ENCODE measurements at regions not wholly inside any gene's neighbourhood (a gene's known extent, or its start where the extent isn't known, plus 50 kb on each side); places are given as distances from the start of the nearest gene placed in this dataset.

DNA sequence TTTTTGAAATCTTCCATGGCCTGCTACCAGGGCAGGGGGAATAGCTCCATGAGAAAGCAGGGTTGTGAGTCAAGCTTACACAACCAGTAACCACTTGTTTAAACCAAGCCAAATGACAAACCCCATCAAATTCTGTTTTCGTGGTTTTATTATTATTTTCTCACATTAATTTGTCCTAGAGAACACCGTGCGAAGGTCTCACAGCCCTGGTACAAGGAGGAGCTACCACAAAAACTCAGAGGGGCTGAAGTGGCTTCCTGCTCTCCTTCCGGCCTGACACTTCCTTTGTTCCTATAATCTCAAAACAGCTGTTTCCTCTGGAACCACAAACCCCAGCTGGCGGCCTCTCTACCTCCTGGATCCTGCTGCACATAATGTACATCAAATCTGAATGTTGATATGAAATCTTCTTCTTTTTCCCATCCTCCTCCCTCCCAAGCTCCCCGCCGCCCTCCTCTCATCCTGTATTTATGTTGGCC, 375.9 kb downstream of the MCTP2 start:
- no peak for DNase-seq (ENCODE audit: low read depth)

DNA sequence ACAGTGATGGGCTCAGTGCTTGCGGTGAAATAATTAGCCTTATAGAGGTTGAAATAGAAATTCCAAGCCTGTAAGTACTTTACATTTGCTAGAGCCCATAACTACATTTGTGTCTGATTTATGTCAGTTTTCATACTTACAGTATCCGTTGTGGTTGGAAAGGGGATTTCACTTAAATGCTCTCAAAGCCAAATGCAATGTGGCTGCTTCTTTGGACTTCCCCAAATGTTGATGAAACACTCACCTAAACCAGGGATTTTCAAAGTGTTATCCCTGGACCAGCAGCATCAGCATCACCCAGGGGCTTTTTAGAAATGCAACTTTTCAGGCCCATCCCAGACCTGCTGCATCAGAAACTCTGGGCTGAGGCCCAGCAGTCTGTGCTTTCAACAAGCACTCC, 378.7 kb downstream of the MCTP2 start:
- DNase-seq (ENCODE audit: low read depth): no peak

GRCh38 chr15:94610485-94610884, 379.1 kb downstream of the MCTP2 start:
- DNase-seq (ENCODE audit: low read depth): no peak

DNA sequence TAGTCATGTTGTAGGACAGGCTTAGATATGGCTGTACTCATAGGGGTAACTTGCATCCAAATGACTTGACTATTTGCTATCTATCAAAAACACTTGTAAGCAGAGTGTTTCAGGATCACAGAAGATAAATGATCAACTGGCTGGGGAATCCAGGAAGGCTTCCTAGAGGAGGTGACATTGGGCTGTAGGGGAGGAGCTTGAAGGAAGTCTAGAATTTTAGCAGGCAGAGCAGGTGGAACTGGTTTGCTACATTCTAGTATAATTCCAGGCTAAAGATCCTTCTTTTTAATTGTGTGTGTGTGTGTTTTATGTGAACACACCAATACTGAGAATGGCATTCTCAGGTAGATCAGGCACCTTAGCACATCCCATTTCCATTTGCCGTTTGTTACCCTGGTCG, 380.3 kb downstream of the MCTP2 start:
- no peak for DNase-seq (ENCODE audit: low read depth)

DNA sequence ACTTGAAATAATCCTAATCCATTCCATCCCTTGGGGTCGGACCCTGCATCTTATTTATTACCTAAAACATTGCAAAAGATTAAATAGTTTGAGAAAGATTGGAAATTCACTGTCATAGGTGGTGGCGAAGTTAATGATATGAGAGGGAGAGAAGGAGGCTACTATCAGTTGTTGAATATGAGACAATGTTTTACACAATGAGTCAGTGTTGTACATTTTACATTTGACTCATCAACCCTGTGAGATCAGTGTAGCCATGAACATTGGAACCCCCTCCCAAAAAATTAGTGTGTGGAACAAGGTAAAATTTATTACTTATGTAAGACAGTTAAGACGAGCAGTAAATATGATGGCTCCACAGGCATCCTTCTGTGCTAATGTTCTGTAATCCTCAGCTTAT, 384.3 kb downstream of the MCTP2 start:
- no peak for DNase-seq (ENCODE audit: low read depth)

DNA sequence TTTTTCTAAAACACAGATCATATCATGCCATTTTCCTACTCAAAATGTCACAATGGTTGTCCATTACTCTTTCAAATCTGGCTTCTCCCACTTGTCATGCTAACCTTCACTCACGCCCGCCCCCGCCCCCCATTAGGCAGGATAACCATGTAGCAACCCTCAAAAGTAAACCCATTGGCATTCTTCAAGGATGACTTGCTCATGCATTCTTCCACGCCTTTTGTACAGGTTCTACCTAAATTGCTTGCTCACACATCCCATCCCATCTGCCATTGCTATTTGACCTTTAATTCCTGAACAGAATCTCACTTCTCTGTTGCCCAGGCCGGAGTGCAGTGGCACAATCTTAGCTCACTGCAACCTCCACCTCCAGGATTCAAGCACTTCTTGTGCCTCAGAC, 389.3 kb downstream of the MCTP2 start:
- no peak for DNase-seq (ENCODE audit: low read depth)

DNA sequence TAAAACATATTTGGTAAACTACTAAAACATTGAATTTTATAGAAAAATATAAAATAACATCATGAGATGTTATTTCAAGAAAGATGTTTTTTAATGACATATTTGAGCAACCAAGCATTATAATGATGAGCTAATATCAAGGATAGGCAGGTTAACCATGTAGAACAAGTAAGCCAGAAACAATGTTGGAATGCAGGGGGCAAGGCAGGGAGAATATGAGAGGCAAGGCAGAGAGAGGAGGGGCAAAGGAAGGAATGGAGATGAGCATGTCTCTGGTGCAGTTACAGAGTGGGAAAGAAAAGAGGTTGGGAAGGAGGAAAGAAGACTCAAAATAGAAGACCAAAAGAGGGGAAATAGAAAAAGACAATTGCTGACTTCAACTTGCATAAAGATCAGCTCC, 390.4 kb downstream of the MCTP2 start:
- DNase-seq (ENCODE audit: low read depth): no peak

DNA sequence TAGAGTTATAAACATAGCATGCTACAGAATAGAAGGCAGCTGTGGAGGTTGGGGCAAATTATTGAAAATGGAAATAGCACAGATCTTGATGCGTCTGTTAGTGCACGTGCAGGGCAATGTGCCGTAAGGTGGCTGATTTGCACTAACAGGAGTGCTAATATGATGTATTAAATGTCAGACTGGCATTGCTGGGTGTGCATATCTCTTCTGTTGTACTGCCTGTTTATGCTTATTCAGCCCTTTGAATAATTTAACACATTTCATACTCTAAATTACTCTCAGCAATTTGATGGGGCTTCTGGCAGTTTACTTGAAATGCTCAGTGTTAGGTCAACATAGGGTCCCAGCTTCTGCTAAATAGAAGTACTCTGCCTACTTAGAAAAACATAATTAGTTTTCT, 395.6 kb downstream of the MCTP2 start:
- no peak for DNase-seq (ENCODE audit: low read depth)

DNA sequence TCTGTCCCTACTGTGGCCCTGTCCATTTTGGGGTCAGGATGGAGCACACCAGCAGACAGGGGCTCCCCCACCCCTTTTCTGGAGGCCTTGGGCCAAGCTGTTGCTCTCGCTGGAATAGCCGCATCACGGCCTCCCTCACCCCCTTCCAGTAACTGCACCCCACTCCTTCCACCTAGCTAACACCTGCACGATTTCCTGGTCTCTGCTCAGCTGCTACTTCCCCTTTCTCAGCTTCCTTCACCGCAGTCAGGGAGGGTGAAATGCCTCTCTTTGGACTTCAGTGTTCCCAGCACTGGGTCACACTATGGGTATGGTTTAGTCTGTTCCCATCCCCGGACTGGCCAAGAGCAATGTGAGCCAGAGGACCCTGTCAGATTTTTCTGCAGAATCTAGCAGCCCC, 400.2 kb downstream of the MCTP2 start:
- no peak for DNase-seq (ENCODE audit: low read depth)

DNA sequence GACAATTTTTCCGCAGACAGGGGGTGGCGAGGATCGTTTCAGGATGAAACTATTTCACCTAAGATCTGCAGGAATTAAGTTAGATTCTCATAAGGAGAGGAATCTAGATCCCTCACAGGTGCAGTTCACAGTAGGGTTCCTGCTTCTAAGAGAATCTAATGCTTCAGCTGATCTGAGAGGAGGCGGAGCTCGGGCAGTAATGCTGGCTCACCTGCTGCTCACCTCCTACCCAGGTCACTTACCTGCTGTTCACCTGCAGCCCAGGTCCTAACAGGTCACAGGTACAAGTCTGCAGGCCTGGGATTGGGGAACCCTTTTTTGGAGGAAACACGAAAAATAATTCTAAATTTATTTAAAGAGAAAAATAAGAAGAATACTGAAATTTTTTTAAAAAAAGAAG, 406.8 kb downstream of the MCTP2 start:
- DNase-seq (ENCODE audit: low read depth): no peak

DNA sequence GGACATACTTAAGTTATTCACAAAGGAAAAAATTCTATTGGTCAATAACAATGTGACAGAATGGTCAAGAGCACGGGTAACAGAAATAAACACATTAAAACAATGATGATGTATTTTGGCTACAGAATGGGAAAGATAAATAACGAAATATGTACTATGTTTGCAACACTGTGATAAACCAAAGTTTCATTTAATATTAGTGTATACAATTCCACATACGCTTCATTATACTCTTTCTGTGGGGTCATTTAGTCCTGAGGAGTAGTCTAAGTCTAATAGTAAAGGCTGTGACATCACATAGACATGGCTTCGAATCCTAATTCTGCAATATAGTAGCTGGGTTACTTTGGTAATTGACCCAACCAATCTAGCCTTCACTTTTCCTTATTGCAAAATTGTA, 408.3 kb downstream of the MCTP2 start:
- DNase-seq (ENCODE audit: low read depth): no peak

GRCh38 chr15:94644433-94644832, 413.1 kb downstream of the MCTP2 start:
- DNase-seq (ENCODE audit: low read depth): no peak

DNA sequence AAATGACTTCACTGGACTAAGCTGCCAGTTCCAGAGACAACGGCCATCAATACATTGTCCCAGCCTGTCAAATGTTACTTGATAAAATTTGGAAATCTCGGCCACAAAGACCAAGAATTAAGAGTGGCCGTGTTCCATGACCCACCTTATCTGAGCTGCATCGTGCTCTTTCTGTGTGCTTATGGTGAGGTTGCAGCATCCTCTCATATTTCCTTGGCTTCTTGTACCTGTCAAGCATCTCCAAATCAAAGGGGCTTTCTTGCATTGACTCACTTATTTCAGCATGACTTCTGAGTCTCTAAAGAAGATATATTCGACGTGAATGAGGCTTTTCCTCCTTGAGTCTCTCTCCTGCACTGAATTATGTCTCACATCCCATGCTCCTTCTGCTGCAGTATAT, 421.7 kb downstream of the MCTP2 start:
- no peak for DNase-seq (ENCODE audit: low read depth)

DNA sequence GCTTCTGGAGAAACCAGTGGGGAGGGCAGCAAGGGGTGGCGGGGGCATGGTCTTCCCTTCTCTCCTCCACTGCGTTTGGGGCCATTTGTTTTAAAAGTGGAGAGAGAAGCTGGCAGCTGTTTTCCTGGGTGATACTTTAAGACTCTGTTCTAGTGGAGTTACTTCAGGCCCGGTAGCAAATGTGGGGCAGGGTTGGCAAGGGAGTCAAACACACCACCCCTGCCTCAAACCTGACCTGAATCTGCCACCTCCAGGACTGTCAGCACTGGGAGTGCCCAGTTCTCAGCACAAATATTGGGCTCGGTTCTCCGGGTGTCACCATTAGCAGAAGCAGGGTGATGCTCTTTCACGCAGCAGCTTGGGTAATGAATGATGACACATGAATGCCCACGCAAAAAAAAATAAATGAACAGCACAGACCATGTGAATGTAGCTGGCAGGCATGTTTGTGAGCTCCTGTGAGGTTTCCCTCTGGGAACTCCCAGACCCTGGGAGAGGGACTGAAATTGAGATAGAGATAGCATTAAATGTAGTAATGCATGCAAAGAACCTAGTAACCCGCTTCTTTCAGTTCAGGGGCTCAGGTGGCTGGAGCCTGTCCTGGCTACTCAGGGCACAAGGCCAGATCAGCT, 424.0 kb downstream of the MCTP2 start:
- no peak for DNase-seq (ENCODE audit: low read depth)

GRCh38 chr15:94665676-94666441, 434.5 kb downstream of the MCTP2 start:
- DNase-seq (ENCODE audit: low read depth): no peak

- no peak for DNase-seq (ENCODE audit: low read depth)
These were observed 435.2 kb downstream of the MCTP2 start for GRCh38 chr15:94666553-94666952.

DNA sequence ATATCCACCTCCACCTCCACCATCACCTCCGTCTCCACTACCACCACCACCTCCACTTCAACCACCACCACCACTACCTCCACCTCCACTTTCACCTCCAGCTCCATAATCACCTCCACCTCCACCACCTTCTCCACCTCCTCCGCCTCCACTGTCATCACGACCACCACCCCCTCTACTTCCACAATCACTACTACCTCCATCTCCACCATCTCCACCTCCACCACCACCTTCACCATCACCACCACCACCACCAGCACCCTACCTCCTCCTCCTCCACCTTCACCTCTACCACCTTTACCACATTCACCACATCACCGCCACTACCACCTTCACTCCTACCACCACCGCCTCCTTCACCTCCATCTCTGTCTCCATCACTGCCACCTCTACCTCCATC, 435.7 kb downstream of the MCTP2 start:
- DNase-seq (ENCODE audit: low read depth): no peak

DNA sequence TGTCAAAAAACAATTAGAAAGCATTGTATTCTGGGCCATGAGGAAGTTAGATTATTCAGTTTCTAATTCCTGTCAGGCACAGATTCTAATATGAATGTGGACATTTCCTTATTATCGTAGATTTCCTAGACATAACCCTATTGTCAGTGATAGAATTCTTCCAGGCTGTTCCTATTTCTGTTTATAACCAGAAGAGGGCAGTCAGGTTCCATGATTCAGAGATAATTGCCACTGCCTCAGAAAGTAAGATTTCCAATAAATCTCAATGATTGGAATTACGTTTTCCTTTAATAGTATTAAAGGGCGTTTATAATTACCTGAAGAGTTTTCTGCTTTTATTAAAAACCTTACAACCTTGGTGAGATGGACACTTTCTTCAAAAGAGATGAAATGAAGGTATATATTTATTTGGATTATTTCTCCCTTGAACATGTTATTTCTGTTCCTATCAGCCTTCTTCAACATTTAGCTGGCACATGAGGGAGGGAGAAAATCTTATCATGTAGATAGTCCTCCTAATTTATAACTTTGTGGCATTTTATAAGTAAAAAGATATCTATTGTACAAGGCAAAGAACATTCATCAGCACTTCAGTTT, 439.2 kb downstream of the MCTP2 start:
- peak; percentile 49 for DNase-seq (ENCODE audit: low read depth)

GRCh38 chr15:94671858-94672532, 440.6 kb downstream of the MCTP2 start:
- peak; percentile 20 for DNase-seq (ENCODE audit: low read depth)

GRCh38 chr15:94673801-94674200, 442.4 kb downstream of the MCTP2 start:
- peak; percentile 14 for DNase-seq (ENCODE audit: low read depth)

- peak; percentile 47 for DNase-seq (ENCODE audit: low read depth)
These were observed 442.9 kb downstream of the MCTP2 start for GRCh38 chr15:94674296-94674695.

- DNase-seq (ENCODE audit: low read depth): no peak
These were observed 445.9 kb downstream of the MCTP2 start for GRCh38 chr15:94677202-94677790.

All from RPMI7951 (cell line).